ENCODE measurements at regions not wholly inside any gene's neighbourhood (a gene's known extent, or its start where the extent isn't known, plus 50 kb on each side); places are given as distances from the start of the nearest gene placed in this dataset.

GRCh38 chr3:174755833-174756829 is 103.0 kb upstream of the NAALADL2 start:
- TF ChIP-seq, protein P1, sequence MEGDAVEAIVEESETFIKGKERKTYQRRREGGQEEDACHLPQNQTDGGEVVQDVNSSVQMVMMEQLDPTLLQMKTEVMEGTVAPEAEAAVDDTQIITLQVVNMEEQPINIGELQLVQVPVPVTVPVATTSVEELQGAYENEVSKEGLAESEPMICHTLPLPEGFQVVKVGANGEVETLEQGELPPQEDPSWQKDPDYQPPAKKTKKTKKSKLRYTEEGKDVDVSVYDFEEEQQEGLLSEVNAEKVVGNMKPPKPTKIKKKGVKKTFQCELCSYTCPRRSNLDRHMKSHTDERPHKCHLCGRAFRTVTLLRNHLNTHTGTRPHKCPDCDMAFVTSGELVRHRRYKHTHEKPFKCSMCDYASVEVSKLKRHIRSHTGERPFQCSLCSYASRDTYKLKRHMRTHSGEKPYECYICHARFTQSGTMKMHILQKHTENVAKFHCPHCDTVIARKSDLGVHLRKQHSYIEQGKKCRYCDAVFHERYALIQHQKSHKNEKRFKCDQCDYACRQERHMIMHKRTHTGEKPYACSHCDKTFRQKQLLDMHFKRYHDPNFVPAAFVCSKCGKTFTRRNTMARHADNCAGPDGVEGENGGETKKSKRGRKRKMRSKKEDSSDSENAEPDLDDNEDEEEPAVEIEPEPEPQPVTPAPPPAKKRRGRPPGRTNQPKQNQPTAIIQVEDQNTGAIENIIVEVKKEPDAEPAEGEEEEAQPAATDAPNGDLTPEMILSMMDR (IDR thresholded peaks at IDR 0.05), result no peak
- no peak for TF ChIP-seq POLR2A (IDR thresholded peaks at IDR 0.05)
- no peak for TF ChIP-seq EP300 (IDR thresholded peaks at IDR 0.05; ENCODE audit: low read depth)

Data from transverse colon (tissue), 3 donors.